MCF 10A (cell line): ENCODE measurements at regions not wholly inside any gene's neighbourhood (a gene's known extent, or its start where the extent isn't known, plus 50 kb on each side); places are given as distances from the start of the nearest gene placed in this dataset.

Source experiments
- BruUV-seq: library from RNA; stranded (reverse); fragments of 400-500 nt; replicated peaks from 2 replicates; lab custom pipeline; 2021; lab: Mats Ljungman, UMichigan
- CTCF ChIA-PET: fragments of 300-600 bp; sonication (Branson Sonifier 250); formaldehyde crosslinking; extraction: SDS; loops from one replicate; lab custom pipeline; 2021; ENCODE audit warnings: antibody characterized with exemption, inconsistent platforms; lab: Yijun Ruan, JAX
- POLR2A ChIA-PET: fragments of 300-600, 350-650 bp; sonication (Branson Sonifier 250); formaldehyde crosslinking; extraction: SDS; loops from one replicate; lab custom pipeline; 2020; ENCODE audit warnings: antibody characterized with exemption, inconsistent platforms; lab: Yijun Ruan, JAX
- DNase-seq: peaks from one replicate; pipeline ENCODE4 v3.0.0-alpha.2; 2018; ENCODE audit not compliant: unreplicated experiment
- H3K27ac Mint-ChIP-seq: one replicate; pipeline ENCODE4 v1.8.0; 2022; ENCODE audit warnings: mild to moderate bottlenecking, low read depth, mixed read lengths; ENCODE audit not compliant: unreplicated experiment
- H3K27me3 Mint-ChIP-seq: one replicate; pipeline ENCODE4 v1.8.0; 2022; ENCODE audit warnings: mixed read lengths; ENCODE audit not compliant: insufficient read depth, unreplicated experiment
- H3K36me3 Mint-ChIP-seq: one replicate; pipeline ENCODE4 v1.8.0; 2022; ENCODE audit warnings: mild to moderate bottlenecking, moderate library complexity, mixed read lengths; ENCODE audit not compliant: insufficient read depth, unreplicated experiment
- H3K4me1 Mint-ChIP-seq: one replicate; pipeline ENCODE4 v1.8.0; 2022; ENCODE audit warnings: mixed read lengths; ENCODE audit not compliant: insufficient read depth, unreplicated experiment
- H3K4me3 Mint-ChIP-seq: one replicate; pipeline ENCODE4 v1.8.0; 2022; ENCODE audit warnings: mild to moderate bottlenecking, moderate library complexity, mixed read lengths; ENCODE audit not compliant: unreplicated experiment
- H3K9me3 Mint-ChIP-seq: one replicate; pipeline ENCODE4 v1.8.0; 2022; ENCODE audit warnings: mixed read lengths; ENCODE audit not compliant: unreplicated experiment
- CTCF ChIP-seq: fragments of 200-600 bp; IDR thresholded peaks from one replicate; pipeline ENCODE4 v1.8.0; 2022; ENCODE audit warnings: antibody characterized with exemption, mild to moderate bottlenecking; ENCODE audit not compliant: unreplicated experiment
- intact Hi-C: fragments of 100-400 bp; cut with micrococcal nuclease; formaldehyde crosslinking; loops from 2 replicates; pipeline ENCODE4 v1.14.1; 2022

- H3K4me3 Mint-ChIP-seq: no peak overlapping the region
- intact Hi-C loops: no loop called here
- H3K36me3 Mint-ChIP-seq: no peaks in the 10 kb centered on the region
- DNase-seq: no peak
- CTCF ChIA-PET: interaction anchor here (0.6 kb wide), 1 partner anchor 22 kb away, joined by 4 read pairs; no protein-coding TSS in a partner anchor
- H3K27ac Mint-ChIP-seq: no peak overlapping the region
- TF ChIP-seq CTCF: no peak
- no TSS peak for BruUV-seq
- no peaks in the 10 kb centered on the region for H3K27me3 Mint-ChIP-seq
- POLR2A ChIA-PET: no interaction called here
- H3K9me3 Mint-ChIP-seq: no peaks in the 10 kb centered on the region
- peaks cover 6% of the 10 kb centered on the region for H3K4me1 Mint-ChIP-seq
Observed at GRCh38 chr5:89380635-89381034, 497.7 kb upstream of the MEF2C start.

GRCh38 chr5:89377767-89378455 lies 494.9 kb upstream of the MEF2C start:
- no peaks in the 10 kb centered on the region for H3K9me3 Mint-ChIP-seq
- H3K27ac Mint-ChIP-seq: no peak overlapping the region
- DNase-seq: no peak
- H3K4me1 Mint-ChIP-seq: peaks cover 6% of the 10 kb centered on the region
- H3K27me3 Mint-ChIP-seq: no peaks in the 10 kb centered on the region
- POLR2A ChIA-PET: no interaction called here
- H3K36me3 Mint-ChIP-seq: no peaks in the 10 kb centered on the region
- intact Hi-C loops: no loop called here
- TF ChIP-seq CTCF: no peak
- no peak overlapping the region for H3K4me3 Mint-ChIP-seq
- CTCF ChIA-PET: interaction anchor here (0.6 kb wide), 1 partner anchor 873 kb away, joined by 3 read pairs; no protein-coding TSS in a partner anchor
- no TSS peak for BruUV-seq

GRCh38 chr5:89374818-89375521 lies 492.0 kb upstream of the MEF2C start:
- no peak for TF ChIP-seq CTCF
- Mint-ChIP-seq H3K4me3 (no peak overlapping the region), H3K27me3 (no peaks in the 10 kb centered on the region), H3K9me3 (no peaks in the 10 kb centered on the region), H3K27ac (no peak overlapping the region), H3K36me3 (no peaks in the 10 kb centered on the region), H3K4me1 (peaks cover 11% of the 10 kb centered on the region)
- intact Hi-C loops: no loop called here
- CTCF ChIA-PET: interaction anchor here (0.7 to 1.0 kb wide), 2 partner anchors 351 to 891 kb away, joined by 3 read pairs; no protein-coding TSS in a partner anchor
- DNase-seq: no peak
- POLR2A ChIA-PET: no interaction called here
- no TSS peak for BruUV-seq

- ChIA-PET CTCF (interaction anchor here (0.7 to 1.0 kb wide), 3 partner anchors 352 to 891 kb away, joined by 3 to 4 read pairs (median 3); no protein-coding TSS in a partner anchor), POLR2A (no interaction called here)
- no peak for TF ChIP-seq CTCF
- no TSS peak for BruUV-seq
- H3K27me3 Mint-ChIP-seq: no peaks in the 10 kb centered on the region
- H3K27ac Mint-ChIP-seq: no peak overlapping the region
- no peak for DNase-seq
- intact Hi-C loops: no loop called here
- H3K4me3 Mint-ChIP-seq: no peak overlapping the region
- peaks cover 11% of the 10 kb centered on the region for H3K4me1 Mint-ChIP-seq
- no peaks in the 10 kb centered on the region for H3K9me3 Mint-ChIP-seq
- H3K36me3 Mint-ChIP-seq: no peaks in the 10 kb centered on the region
Observed at GRCh38 chr5:89374144-89374784, 491.3 kb upstream of the MEF2C start.
